GM12864 (cell line): ENCODE measurements at regions not wholly inside any gene's neighbourhood (a gene's known extent, or its start where the extent isn't known, plus 50 kb on each side); places are given as distances from the start of the nearest gene placed in this dataset.

ENCODE experiments used
- DNase-seq: peaks from one replicate; pipeline ENCODE4 v3.0.0-alpha.2; 2011; ENCODE audit warnings: low read depth
- H3K4me3 ChIP-seq: 2 replicates; pipeline ENCODE4 v1.5.1; 2011; ENCODE audit warnings: mild to moderate bottlenecking, low read depth, low read length, control low read depth
- CTCF ChIP-seq: IDR thresholded peaks from 2 replicates; pipeline ENCODE4 v1.5.1; 2011; ENCODE audit warnings: low read depth, mild to moderate bottlenecking, moderate library complexity, low read length, control low read depth, inconsistent platforms; ENCODE audit errors: missing control alignments

GRCh38 chr2:226180281-226180884 lies 619.2 kb downstream of the IRS1 start:
- TF ChIP-seq CTCF = no peak
- no peak for DNase-seq
- H3K4me3 ChIP-seq = no peak overlapping the region

GRCh38 chr2:226179010-226179409 lies 620.6 kb downstream of the IRS1 start:
- TF ChIP-seq CTCF = no peak
- DNase-seq = no peak
- H3K4me3 ChIP-seq = no peak overlapping the region

GRCh38 chr2:226176283-226176984 lies 623.2 kb downstream of the IRS1 start:
- TF ChIP-seq CTCF = no peak
- H3K4me3 ChIP-seq = no peak overlapping the region
- DNase-seq = no peak

- no peak for TF ChIP-seq CTCF
- no peak overlapping the region for H3K4me3 ChIP-seq
- no peak for DNase-seq
These were observed 625.2 kb downstream of the IRS1 start for GRCh38 chr2:226174390-226174789.

GRCh38 chr2:226172939-226173338 lies 626.7 kb downstream of the IRS1 start:
- no peak for DNase-seq
- TF ChIP-seq CTCF = no peak
- no peak overlapping the region for H3K4me3 ChIP-seq

- no peak overlapping the region for H3K4me3 ChIP-seq
- no peak for DNase-seq
- TF ChIP-seq CTCF = no peak
These were observed 627.3 kb downstream of the IRS1 start for GRCh38 chr2:226172309-226172708.
